GM12878 (cell line): ENCODE measurements at regions not wholly inside any gene's neighbourhood (a gene's known extent, or its start where the extent isn't known, plus 50 kb on each side); places are given as distances from the start of the nearest gene placed in this dataset. TPM values are rescaled to one million over a fixed set of nuclear protein-coding genes. Genes with fewer than 3 reads are reported as not detected.

ENCODE experiments used
- ATAC-seq: fragments of 200-7000 bp; cut with Tn5 transposase; 3 replicates; pipeline ENCODE4 v1.9.1; 2020; ENCODE audit warnings: mild to moderate bottlenecking, moderate library complexity
- BruUV-seq: library from RNA; stranded (reverse); fragments of 400-500 nt; replicated peaks from 2 replicates; lab custom pipeline; 2021; lab: Mats Ljungman, UMichigan
- CTCF ChIA-PET: fragments of 300-600 bp; sonication (Branson Sonifier 250); formaldehyde crosslinking; extraction: SDS; loops from one replicate; lab custom pipeline; 2021; ENCODE audit warnings: inconsistent platforms; lab: Yijun Ruan, JAX
- POLR2A ChIA-PET: fragments of 350-600 bp; formaldehyde crosslinking; extraction: SDS; loops from one replicate; lab custom pipeline; 2021; ENCODE audit warnings: inconsistent platforms; lab: Charles Lee
- RAD21 ChIA-PET: fragments of 300-600 bp; sonication (Branson Sonifier 250); formaldehyde crosslinking; loops from one replicate; lab custom pipeline; 2023; ENCODE audit warnings: antibody characterized with exemption; ENCODE audit not compliant: unreplicated experiment; lab: Charles Lee
- SMC1A ChIA-PET: fragments of 300-600 bp; sonication (Branson Sonifier 250); formaldehyde crosslinking; loops from one replicate; lab custom pipeline; 2023; ENCODE audit not compliant: unreplicated experiment, uncharacterized antibody; lab: Charles Lee
- DNase-seq: peaks from one replicate; pipeline ENCODE4 v3.0.0-alpha.2; 2011; ENCODE audit warnings: low read depth, low spot score
- FAIRE-seq: peaks from 3 replicates; lab custom pipeline; 2011; peaks lifted over from hg19 to GRCh38; lab: Jason Lieb, UNC
- H2AFZ ChIP-seq: 2 replicates; pipeline ENCODE4 v1.6.0; 2011; ENCODE audit warnings: low read depth, low read length, control low read depth; ENCODE audit not compliant: control insufficient read depth
- H3K27ac ChIP-seq: 2 replicates; pipeline ENCODE4 v1.5.1; 2011; ENCODE audit warnings: control low read depth; ENCODE audit not compliant: control insufficient read depth, insufficient read depth
- H3K27me3 ChIP-seq, 2 experiments: replicated peaks in 1 of 2; 2 replicates each; pipeline versions ENCODE4 v1.6.0 to v1.6.1; 2011; ENCODE audit warnings: low read length in 1 of 2; ENCODE audit not compliant: control insufficient read depth in 2 of 2, insufficient read depth in 2 of 2
- H3K36me3 ChIP-seq, 2 experiments: 2 replicates each; pipeline ENCODE4 v1.5.1; 2011; ENCODE audit warnings: low read length in 1 of 2; ENCODE audit not compliant: control insufficient read depth in 2 of 2, insufficient read depth in 2 of 2
- H3K4me1 ChIP-seq: 2 replicates; pipeline ENCODE4 v1.6.1; 2011; ENCODE audit warnings: mild to moderate bottlenecking, low read length, moderate library complexity, mixed read lengths; ENCODE audit not compliant: control insufficient read depth, insufficient read depth
- H3K4me2 ChIP-seq: 2 replicates; pipeline ENCODE4 v1.6.0; 2011; ENCODE audit warnings: control low read depth; ENCODE audit not compliant: control insufficient read depth, insufficient read depth
- H3K4me3 ChIP-seq: fragments of 200-600 bp; sonication (generic); 2 replicates; pipeline ENCODE4 v1.5.1; 2016
- H3K79me2 ChIP-seq: 2 replicates; pipeline ENCODE4 v1.6.0; 2011; ENCODE audit warnings: low read length; ENCODE audit not compliant: control insufficient read depth, insufficient read depth
- H3K9ac ChIP-seq: 2 replicates; pipeline ENCODE4 v1.8.0; 2011; ENCODE audit warnings: low read length, control low read depth, mixed read lengths; ENCODE audit not compliant: control insufficient read depth, insufficient read depth
- H3K9me3 ChIP-seq: replicated peaks from 3 replicates; pipeline ENCODE4 v1.5.1; 2011; ENCODE audit warnings: mild to moderate bottlenecking, low read length; ENCODE audit not compliant: control insufficient read depth, insufficient read depth
- H4K20me1 ChIP-seq: 2 replicates; pipeline ENCODE4 v1.6.0; 2011; ENCODE audit not compliant: control insufficient read depth, insufficient read depth
- CBX3 ChIP-seq: fragments of 200-600 bp; sonication (generic); IDR thresholded peaks from 2 replicates; pipeline ENCODE4 v1.6.1; 2016; ENCODE audit warnings: low read depth, borderline replicate concordance
- CREM ChIP-seq: IDR thresholded peaks from 2 replicates; pipeline ENCODE4 v1.6.1; 2014; ENCODE audit warnings: antibody characterized with exemption, low read depth
- HDAC6 ChIP-seq: fragments of 200-600 bp; sonication (generic); IDR thresholded peaks from one replicate; pipeline ENCODE4 v1.8.0; 2017; ENCODE audit warnings: antibody characterized with exemption; ENCODE audit not compliant: unreplicated experiment
- MTA2 ChIP-seq: fragments of 450-650 bp; IDR thresholded peaks from 2 replicates; pipeline ENCODE4 v1.6.1; 2016; ENCODE audit warnings: low read depth, mild to moderate bottlenecking, moderate library complexity
- POLR2A ChIP-seq: IDR thresholded peaks from 2 replicates; pipeline ENCODE4 v1.6.1; 2011; ENCODE audit warnings: low read depth, mild to moderate bottlenecking, low read length
- SMAD5 ChIP-seq: IDR thresholded peaks from 2 replicates; pipeline ENCODE4 v1.6.1; 2016; ENCODE audit warnings: antibody characterized with exemption, low read depth
- SUZ12 ChIP-seq: fragments of 200-600 bp; sonication (generic); IDR thresholded peaks from one replicate; pipeline ENCODE4 v1.6.1; 2018; ENCODE audit warnings: antibody characterized with exemption, mild to moderate bottlenecking; ENCODE audit not compliant: unreplicated experiment
- ZNF384 ChIP-seq: IDR thresholded peaks from 2 replicates; pipeline ENCODE4 v1.6.1; 2012; ENCODE audit warnings: low read depth, mild to moderate bottlenecking, low read length, improper control_type of control experiment, borderline replicate concordance
- WGBS: methylation state at CpG from one replicate; pipeline ENCODE4 v1.1.6; 2016; ENCODE audit warnings: low lambda C conversion rate; ENCODE audit not compliant: insufficient replicate concordance, insufficient coverage; ENCODE audit errors: missing lambda C conversion rate; 5-methylcytosine and 5-hydroxymethylcytosine counted together
- in situ Hi-C: fragments of 300-500 bp; cut with MboI; formaldehyde crosslinking; loops from 9 replicates; pipeline ENCODE4 v1.14.3; 2018; ENCODE audit warnings: mixed read lengths
- intact Hi-C: fragments of 100-400 bp; cut with micrococcal nuclease; formaldehyde crosslinking; loops from one replicate; pipeline ENCODE4 v1.14.2; 2022; ENCODE audit not compliant: unreplicated experiment
- small RNA-seq: library from RNA; depleted of rRNA; stranded (forward); fragments of <200 nt; gene quantifications from one replicate; pipeline ENCODE3, GENCODE V24; 2014

DNA sequence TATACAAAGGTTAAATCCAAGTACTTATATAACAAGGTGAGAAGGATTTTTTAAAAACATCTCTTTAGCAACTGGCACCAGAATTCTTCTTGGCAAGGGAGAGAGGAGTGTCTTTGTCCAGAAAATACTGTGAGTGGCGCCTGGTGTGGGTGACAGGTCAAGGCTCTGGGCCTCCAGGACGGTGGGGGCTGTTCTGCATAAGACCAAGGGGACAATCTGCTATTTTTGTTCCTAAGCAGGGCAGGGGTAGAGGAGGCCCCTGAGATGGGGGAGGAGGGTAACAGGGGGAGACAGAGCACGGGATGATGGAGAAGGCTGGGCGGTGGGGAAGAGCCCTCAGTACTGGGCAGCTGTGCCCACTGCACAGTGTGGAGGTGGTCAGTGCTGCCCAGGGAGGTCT lies 51.6 kb upstream of the TAF1B start (continued):
- TF ChIP-seq SUZ12 (no peak), MTA2 (no peak), ZNF384 (no peak), HDAC6 (no peak), POLR2A (no peak), CBX3 (no peak)
- TF ChIP-seq, all 136 proteins: peak for 0

DNA sequence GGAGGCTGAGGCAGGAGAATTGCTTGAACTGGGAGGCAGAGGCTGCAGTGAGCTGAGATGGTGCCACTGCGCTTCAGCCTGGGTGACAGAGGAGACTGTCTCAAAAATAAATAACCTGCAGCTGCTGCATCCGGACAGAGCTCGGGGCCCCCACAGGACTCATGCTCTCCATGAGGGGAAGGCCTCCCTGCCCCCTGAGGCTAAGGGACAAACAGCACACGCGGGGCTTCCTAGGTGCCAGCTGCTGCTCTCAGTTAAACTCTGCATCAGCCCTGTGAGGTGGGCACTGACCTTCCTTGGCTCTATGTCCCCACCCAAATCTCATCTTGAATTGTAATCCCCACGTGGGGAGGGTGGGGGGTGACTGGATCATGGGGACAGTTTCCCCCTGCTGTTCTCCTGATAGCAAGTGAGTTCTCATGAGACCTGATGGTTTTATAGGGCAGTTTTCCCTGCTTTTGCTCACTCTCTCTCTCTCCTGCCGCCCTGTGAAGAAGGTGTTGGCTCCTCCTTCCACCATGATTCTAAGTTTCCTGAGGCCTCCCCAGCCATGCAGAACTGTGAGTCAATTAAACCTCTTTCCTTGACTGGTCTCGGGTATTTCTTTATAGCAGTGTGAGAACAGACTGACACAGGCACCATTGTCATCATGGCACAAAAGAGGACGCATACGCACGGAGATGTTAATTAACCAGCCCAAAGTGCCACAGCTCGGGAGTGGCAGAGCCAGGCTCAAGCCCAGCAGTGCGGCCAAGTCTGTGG lies 49.9 kb upstream of the TAF1B start:
- Histone ChIP-seq H4K20me1 (no peaks in the 10 kb centered on the region), H3K27ac (no peak overlapping the region), H3K4me3 (no peak overlapping the region), H2AFZ (no peak overlapping the region), H3K9me3 (no peaks in the 10 kb centered on the region; the same call in 2 of the 3 replicates), H3K36me3 (no peaks in the 10 kb centered on the region)
- in situ Hi-C loops: no loop called here
- POLR2A ChIA-PET: no interaction called here
- no peak for FAIRE-seq
- BruUV-seq: no TSS peak
- TF ChIP-seq CREM: no peak
- TF ChIP-seq SMAD5: no peak
- TF ChIP-seq, all 136 proteins: peak for 0
- Histone ChIP-seq H3K4me1 (peaks cover 15% of the 10 kb centered on the region), H3K27me3 (no peaks in the 10 kb centered on the region), H3K79me2 (no peaks in the 10 kb centered on the region), H3K9ac (no peak overlapping the region), H3K4me2 (peak overlapping the region; percentile 7; the same call in 1 of the 2 replicates)
- intact Hi-C loops: no loop called here
- WGBS: 53% methylated on average over 13 of the region's 13 CpGs
- ATAC-seq (no peak; the same call in none of the 3 replicates), DNase-seq (no peak)
- CTCF ChIA-PET: interaction anchor here (1.7 to 1.8 kb wide), 2 partner anchors 20 to 23 kb away, joined by 6 to 8 read pairs; no protein-coding TSS in a partner anchor
- RAD21 ChIA-PET: no interaction called here
- SMC1A ChIA-PET: no interaction called here

Small RNA genes in the stretch of these regions (small RNA-seq; reads per million reads assigned to genes)
- gene AC082651.2 (not detected), gene RNU4-73P (not detected)
